ENCODE measurements at regions not wholly inside any gene's neighbourhood (a gene's known extent, or its start where the extent isn't known, plus 50 kb on each side); places are given as distances from the start of the nearest gene placed in this dataset.

- TF ChIP-seq, protein P1, sequence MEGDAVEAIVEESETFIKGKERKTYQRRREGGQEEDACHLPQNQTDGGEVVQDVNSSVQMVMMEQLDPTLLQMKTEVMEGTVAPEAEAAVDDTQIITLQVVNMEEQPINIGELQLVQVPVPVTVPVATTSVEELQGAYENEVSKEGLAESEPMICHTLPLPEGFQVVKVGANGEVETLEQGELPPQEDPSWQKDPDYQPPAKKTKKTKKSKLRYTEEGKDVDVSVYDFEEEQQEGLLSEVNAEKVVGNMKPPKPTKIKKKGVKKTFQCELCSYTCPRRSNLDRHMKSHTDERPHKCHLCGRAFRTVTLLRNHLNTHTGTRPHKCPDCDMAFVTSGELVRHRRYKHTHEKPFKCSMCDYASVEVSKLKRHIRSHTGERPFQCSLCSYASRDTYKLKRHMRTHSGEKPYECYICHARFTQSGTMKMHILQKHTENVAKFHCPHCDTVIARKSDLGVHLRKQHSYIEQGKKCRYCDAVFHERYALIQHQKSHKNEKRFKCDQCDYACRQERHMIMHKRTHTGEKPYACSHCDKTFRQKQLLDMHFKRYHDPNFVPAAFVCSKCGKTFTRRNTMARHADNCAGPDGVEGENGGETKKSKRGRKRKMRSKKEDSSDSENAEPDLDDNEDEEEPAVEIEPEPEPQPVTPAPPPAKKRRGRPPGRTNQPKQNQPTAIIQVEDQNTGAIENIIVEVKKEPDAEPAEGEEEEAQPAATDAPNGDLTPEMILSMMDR (IDR thresholded peaks at IDR 0.05): no peak
- TF ChIP-seq POLR2A (IDR thresholded peaks at IDR 0.05): no peak
Measured at GRCh38 chr2:16049406-16049805, 109.1 kb downstream of the MYCN start.
